A549 (cell line): ENCODE measurements at regions not wholly inside any gene's neighbourhood (a gene's known extent, or its start where the extent isn't known, plus 50 kb on each side); places are given as distances from the start of the nearest gene placed in this dataset.

Experiments
- ATAC-seq, 2 experiments: fragments of 200-7000 bp in 1 of 2; fragments of >200 bp in 1 of 2; cut with Nextera tagmentation in 1 of 2; cut with Tn5 transposase in 1 of 2; 3 replicates each; pipeline versions ENCODE4 v1.8.0 to v1.9.1; 2018 to 2020; ENCODE audit warnings: mild to moderate bottlenecking in 1 of 2, moderate library complexity in 1 of 2
- CTCF ChIA-PET: fragments of 300-600 bp; sonication (Branson Sonifier 250); formaldehyde crosslinking; extraction: SDS; loops from one replicate; lab custom pipeline; 2021; ENCODE audit warnings: antibody characterized with exemption, inconsistent platforms; lab: Yijun Ruan, JAX
- POLR2A ChIA-PET: fragments of 350-600 bp; formaldehyde crosslinking; extraction: SDS; loops from one replicate; lab custom pipeline; 2021; ENCODE audit warnings: antibody characterized with exemption, inconsistent platforms; lab: Yijun Ruan, JAX
- DNase-seq, 2 experiments: peaks; one replicate each; pipeline versions ENCODE4 v3.0.0 to v3.0.0-alpha.2; 2011 to 2016; ENCODE audit warnings: low read depth in 1 of 2, low spot score in 1 of 2
- FAIRE-seq: peaks from 2 replicates; lab custom pipeline; 2011; peaks lifted over from hg19 to GRCh38; lab: Jason Lieb, UNC
- H3K27ac ChIP-seq, 2 experiments: fragments of >200 bp; sonication (Bioruptor Twin); formaldehyde crosslinking; 3 replicates each; pipeline ENCODE4 v1.5.1; 2016 to 2017
- H3K4me1 ChIP-seq: fragments of >200 bp; sonication (Bioruptor Twin); formaldehyde crosslinking; 3 replicates; pipeline ENCODE4 v1.6.1; 2016
- H3K4me2 ChIP-seq: fragments of >200 bp; sonication (Bioruptor Twin); formaldehyde crosslinking; 3 replicates; pipeline ENCODE4 v1.6.1; 2016
- H3K4me3 ChIP-seq: fragments of >200 bp; sonication (Bioruptor Twin); formaldehyde crosslinking; 3 replicates; pipeline ENCODE4 v1.5.1; 2016
- H3K9me3 ChIP-seq: fragments of >200 bp; sonication (Bioruptor Twin); formaldehyde crosslinking; 3 replicates; pipeline ENCODE4 v1.6.1; 2016
- ATOH8 ChIP-seq: fragments of 250-450 bp; sonication (Bioruptor Pico); IDR thresholded peaks from 2 replicates; pipeline ENCODE4 v1.5.0; 2020; ENCODE audit warnings: low read depth, mild to moderate bottlenecking, moderate library complexity
- BCL3 ChIP-seq: fragments of >200 bp; sonication (Bioruptor Twin); formaldehyde crosslinking; IDR thresholded peaks from 3 replicates; pipeline ENCODE4 v1.6.1; 2016
- CEBPB ChIP-seq, 2 experiments: fragments of >200 bp in 1 of 2; sonication (Bioruptor Twin) in 1 of 2; formaldehyde crosslinking in 1 of 2; IDR thresholded peaks; 2 replicates each; pipeline ENCODE4 v1.6.1; 2012 to 2016
- CHD4 ChIP-seq: fragments of 200-600 bp; sonication (generic); IDR thresholded peaks from 2 replicates; pipeline ENCODE4 v1.6.1; 2016; ENCODE audit warnings: antibody characterized with exemption, mild to moderate bottlenecking, borderline replicate concordance
- E2F6 ChIP-seq: IDR thresholded peaks from 2 replicates; pipeline ENCODE4 v1.6.1; 2012; ENCODE audit warnings: low read depth, borderline replicate concordance
- EHF ChIP-seq: fragments of 250-450 bp; sonication (Bioruptor Pico); IDR thresholded peaks from 2 replicates; pipeline ENCODE4 v1.5.0; 2020; ENCODE audit warnings: mild to moderate bottlenecking
- EHMT2 ChIP-seq: fragments of 200-600 bp; sonication (generic); IDR thresholded peaks from 2 replicates; pipeline ENCODE4 v1.6.1; 2016; ENCODE audit warnings: antibody characterized with exemption, low read depth, mild to moderate bottlenecking, moderate library complexity
- FOXS1 ChIP-seq: fragments of 250-450 bp; sonication (Bioruptor Pico); IDR thresholded peaks from 2 replicates; pipeline ENCODE4 v1.5.0; 2020; ENCODE audit warnings: mild to moderate bottlenecking, moderate library complexity
- HMGXB4 ChIP-seq: fragments of 250-450 bp; sonication (Bioruptor Pico); IDR thresholded peaks from 2 replicates; pipeline ENCODE4 v1.5.0; 2021; ENCODE audit warnings: mild to moderate bottlenecking, moderate library complexity, borderline replicate concordance
- KDM5A ChIP-seq: fragments of 200-600 bp; sonication (generic); IDR thresholded peaks from 2 replicates; pipeline ENCODE4 v1.6.1; 2016; ENCODE audit warnings: antibody characterized with exemption, mild to moderate bottlenecking
- MYC ChIP-seq: IDR thresholded peaks from 2 replicates; pipeline ENCODE4 v1.6.1; 2012; ENCODE audit warnings: mild to moderate bottlenecking, inconsistent platforms, low read length, improper control_type of control experiment, borderline replicate concordance
- NR3C1 ChIP-seq: fragments of >200 bp; sonication (Bioruptor Twin); formaldehyde crosslinking; IDR thresholded peaks from 3 replicates; pipeline ENCODE4 v1.6.1; 2017
- PBX3 ChIP-seq: IDR thresholded peaks from 2 replicates; pipeline ENCODE4 v1.6.1; 2012
- PHF8 ChIP-seq: fragments of 200-600 bp; sonication (generic); IDR thresholded peaks from 2 replicates; pipeline ENCODE4 v1.6.1; 2016; ENCODE audit warnings: low read depth, mild to moderate bottlenecking, antibody characterized with exemption, moderate library complexity, borderline replicate concordance
- RCOR1 ChIP-seq: fragments of 150-350 bp; IDR thresholded peaks from 2 replicates; pipeline ENCODE4 v1.6.1; 2014; ENCODE audit warnings: antibody characterized with exemption, low read length, low read depth
- REST ChIP-seq: fragments of 200-600 bp; sonication (generic); IDR thresholded peaks from 2 replicates; pipeline ENCODE4 v1.6.1; 2016; ENCODE audit warnings: antibody characterized with exemption, mild to moderate bottlenecking, moderate library complexity
- RFX5 ChIP-seq: fragments of 450-650 bp; IDR thresholded peaks from 2 replicates; pipeline ENCODE4 v1.7.1; 2014; ENCODE audit warnings: antibody characterized with exemption, mild to moderate bottlenecking, moderate library complexity
- RNF2 ChIP-seq: fragments of 200-600 bp; sonication (generic); IDR thresholded peaks from 2 replicates; pipeline ENCODE4 v1.6.1; 2016; ENCODE audit warnings: low read depth, mild to moderate bottlenecking, antibody characterized with exemption, moderate library complexity, borderline replicate concordance
- USF2 ChIP-seq: fragments of 450-650 bp; IDR thresholded peaks from 2 replicates; pipeline ENCODE4 v1.6.1; 2014; ENCODE audit warnings: antibody characterized with exemption
- ZNF302 ChIP-seq: fragments of 250-450 bp; sonication (Bioruptor Pico); IDR thresholded peaks from 2 replicates; pipeline ENCODE4 v1.9.0; 2021; ENCODE audit warnings: inconsistent platforms, mild to moderate bottlenecking, moderate library complexity
- ZSCAN20 ChIP-seq: fragments of 250-450 bp; sonication (Bioruptor Pico); IDR thresholded peaks from 2 replicates; pipeline ENCODE4 v1.8.0; 2022; ENCODE audit warnings: mild to moderate bottlenecking, moderate library complexity
- WGBS: methylation state at CpG from one replicate; pipeline ENCODE4 v1.1.6; 2017; ENCODE audit errors: missing lambda C conversion rate; 5-methylcytosine and 5-hydroxymethylcytosine counted together

GRCh38 chr5:68727931-68728330 is 365.9 kb upstream of the SLC30A5 start (continued):
- TF ChIP-seq BCL3, result no peak
- no peak for TF ChIP-seq RNF2
- no peak for TF ChIP-seq MYC

- POLR2A ChIA-PET, result no interaction called here
- H3K4me1 ChIP-seq, result peaks cover 12% of the 10 kb centered on the region
- no peak overlapping the region for H3K4me3 ChIP-seq
- DNase-seq (no peak), FAIRE-seq (no peak), ATAC-seq (no peak)
- TF ChIP-seq NR3C1 (no peak), USF2 (no peak), HMGXB4 (no peak), EHMT2 (no peak), FOXS1 (no peak), REST (no peak)
- CTCF ChIA-PET, result no interaction called here
- WGBS, result 63% methylated on average over 4 of the region's 4 CpGs
- H3K4me2 ChIP-seq, result no peak overlapping the region
- no peak overlapping the region; a peak in 1 of 6 replicates for H3K27ac ChIP-seq
- H3K9me3 ChIP-seq, result no peaks in the 10 kb centered on the region
Observed at GRCh38 chr5:68729678-68730077, 364.1 kb upstream of the SLC30A5 start.

- H3K27ac ChIP-seq, result peak overlapping the region in 1 of 2 experiments; percentile 2; a peak in 1 of 6 replicates
- H3K4me2 ChIP-seq, result peak overlapping the region; percentile 50
- H3K4me3 ChIP-seq, result no peak overlapping the region
- FAIRE-seq, result no peak
- H3K4me1 ChIP-seq, result peaks cover 12% of the 10 kb centered on the region
- CTCF ChIA-PET, result no interaction called here
- WGBS, result 23% methylated on average over 7 of the region's 7 CpGs
- peak; percentile 40 to 62; a peak in 4 of 6 replicates for ATAC-seq
- DNase-seq, result peak in 1 of 2 experiments; percentile 33
- POLR2A ChIA-PET, result no interaction called here
- H3K9me3 ChIP-seq, result no peaks in the 10 kb centered on the region
- TF ChIP-seq KDM5A, result no peak
- TF ChIP-seq ZSCAN20 (CRISPR knock-in tag), result no peak
- no peak for TF ChIP-seq RFX5
- TF ChIP-seq BCL3, result no peak
- no peak for TF ChIP-seq PBX3
- no peak for TF ChIP-seq RCOR1
- no peak for TF ChIP-seq CHD4
- TF ChIP-seq ATOH8 (CRISPR knock-in tag), result no peak
- no peak for TF ChIP-seq EHF (CRISPR knock-in tag)
- no peak for TF ChIP-seq CEBPB (IDR thresholded peaks at IDR 0.05)
- TF ChIP-seq PHF8, result no peak
- no peak for TF ChIP-seq E2F6
- no peak for TF ChIP-seq ZNF302
Observed at GRCh38 chr5:68730220-68730978, 363.4 kb upstream of the SLC30A5 start.
